Neural cell (in vitro differentiated cells): ENCODE measurements at regions not wholly inside any gene's neighbourhood (a gene's known extent, or its start where the extent isn't known, plus 50 kb on each side); places are given as distances from the start of the nearest gene placed in this dataset.

Experiments
- H2AFZ ChIP-seq: fragments of 200-600, 300-800 bp; sonication (generic), shearing (Covaris generic); 2 replicates; pipeline ENCODE4 v1.6.0; 2014; ENCODE audit warnings: low read depth, mild to moderate bottlenecking, antibody characterized with exemption, low read length, moderate library complexity
- H3F3A ChIP-seq: fragments of 200-600 bp; shearing (Covaris generic); 2 replicates; pipeline ENCODE4 v1.6.1; 2016; ENCODE audit warnings: mild to moderate bottlenecking, moderate library complexity, mixed read lengths, antibody characterized with exemption, low read length; ENCODE audit not compliant: insufficient read depth, poor library complexity, severe bottlenecking
- H3K27ac ChIP-seq: fragments of 200-600, 300-800 bp; sonication (generic), shearing (Covaris generic); 2 replicates; pipeline ENCODE4 v1.5.1; 2014; ENCODE audit warnings: mild to moderate bottlenecking, low read length, moderate library complexity
- H3K27me3 ChIP-seq: fragments of 300-800, 200-600 bp; sonication (generic), shearing (Covaris generic); 2 replicates; pipeline ENCODE4 v1.6.0; 2014; ENCODE audit warnings: mild to moderate bottlenecking, low read depth, low read length, moderate library complexity; ENCODE audit not compliant: insufficient read depth
- H3K36me3 ChIP-seq: fragments of 300-800, 200-600 bp; sonication (generic), shearing (Covaris generic); 2 replicates; pipeline ENCODE4 v1.5.1; 2014; ENCODE audit warnings: mild to moderate bottlenecking, antibody characterized with exemption, low read length, moderate library complexity; ENCODE audit not compliant: insufficient read depth
- H3K4me2 ChIP-seq: fragments of 300-800, 200-600 bp; sonication (generic), shearing (Covaris generic); 2 replicates; pipeline ENCODE4 v1.6.0; 2014; ENCODE audit warnings: mild to moderate bottlenecking, low read length
- H3K4me3 ChIP-seq: fragments of 300-800, 200-600 bp; sonication (generic), shearing (Covaris generic); 2 replicates; pipeline ENCODE4 v1.5.1; 2014; ENCODE audit warnings: mild to moderate bottlenecking, low read length, moderate library complexity
- H3K79me2 ChIP-seq: fragments of 200-600 bp; shearing (Covaris generic); replicated peaks from 2 replicates; pipeline ENCODE4 v1.6.0; 2014; ENCODE audit warnings: mild to moderate bottlenecking, low read length, moderate library complexity; ENCODE audit not compliant: insufficient read depth
- H3K9ac ChIP-seq: fragments of 300-800, 200-600 bp; sonication (generic), shearing (Covaris generic); 2 replicates; pipeline ENCODE4 v1.6.1; 2016; ENCODE audit warnings: mild to moderate bottlenecking, low read length, mixed read lengths
- H3K9me2 ChIP-seq: fragments of 200-600 bp; shearing (Covaris generic); 2 replicates; pipeline ENCODE4 v1.6.1; 2016; ENCODE audit warnings: mild to moderate bottlenecking, low read length, mixed read lengths; ENCODE audit not compliant: insufficient read depth
- H3K9me3 ChIP-seq: fragments of 200-600, 300-800 bp; sonication (generic), shearing (Covaris generic); 2 replicates; pipeline ENCODE4 v1.6.1; 2016; ENCODE audit warnings: mild to moderate bottlenecking, mixed run types, low read length, moderate library complexity, mixed read lengths
- H4K20me1 ChIP-seq: fragments of 200-600 bp; shearing (Covaris generic); 2 replicates; pipeline ENCODE4 v1.6.1; 2016; ENCODE audit warnings: mild to moderate bottlenecking, mixed run types; ENCODE audit not compliant: insufficient read depth
- CTCF ChIP-seq: fragments of 450-650 bp; IDR thresholded peaks from 2 replicates; pipeline ENCODE4 v1.5.1; 2014; ENCODE audit warnings: antibody characterized with exemption, mild to moderate bottlenecking, moderate library complexity; ENCODE audit not compliant: poor library complexity, severe bottlenecking
- EZH2 ChIP-seq: fragments of 200-600, 300-800 bp; shearing (Covaris generic), sonication (generic); IDR thresholded peaks from 2 replicates; pipeline ENCODE4 v1.6.1; 2014; ENCODE audit warnings: antibody characterized with exemption, low read length, borderline replicate concordance, mild to moderate bottlenecking; ENCODE audit not compliant: insufficient read depth, poor library complexity, severe bottlenecking
- POLR2AphosphoS5 ChIP-seq: IDR thresholded peaks from 2 replicates; pipeline ENCODE4 v1.6.1; 2012
- RAD21 ChIP-seq: fragments of 450-650 bp; conservative IDR thresholded peaks from 2 replicates; pipeline ENCODE4 v1.6.1; 2014; ENCODE audit warnings: antibody characterized with exemption, mild to moderate bottlenecking, moderate library complexity
- REST ChIP-seq: IDR thresholded peaks from 2 replicates; pipeline ENCODE4 v1.6.1; 2012; ENCODE audit warnings: borderline replicate concordance
- SMC3 ChIP-seq: fragments of 450-650 bp; conservative IDR thresholded peaks from 2 replicates; pipeline ENCODE4 v1.6.1; 2014; ENCODE audit warnings: antibody characterized with exemption, mild to moderate bottlenecking, moderate library complexity; ENCODE audit not compliant: poor library complexity
- TAF1 ChIP-seq: IDR thresholded peaks from 2 replicates; pipeline ENCODE4 v1.6.1; 2012; ENCODE audit warnings: low read depth

GRCh38 chr7:70953331-70953741, 178.6 kb upstream of the GALNT17 start:
- Histone ChIP-seq H3K9ac (no peak overlapping the region), H3K9me3 (no peaks in the 10 kb centered on the region), H3K9me2 (no peaks in the 10 kb centered on the region), H4K20me1 (no peaks in the 10 kb centered on the region), H2AFZ (no peak overlapping the region), H3K79me2 (no peaks in the 10 kb centered on the region), H3K36me3 (no peaks in the 10 kb centered on the region), H3K27ac (no peak overlapping the region), H3K4me2 (no peak overlapping the region), H3K27me3 (no peaks in the 10 kb centered on the region), H3K4me3 (no peak overlapping the region), H3F3A (no peaks in the 10 kb centered on the region)
- TF ChIP-seq EZH2: no peak
- TF ChIP-seq REST: no peak
- no peak for TF ChIP-seq SMC3

- Histone ChIP-seq H3K36me3 (no peaks in the 10 kb centered on the region), H3K27ac (no peak overlapping the region), H3K4me3 (no peak overlapping the region), H3F3A (no peaks in the 10 kb centered on the region), H3K9ac (no peak overlapping the region), H3K4me2 (no peak overlapping the region), H3K27me3 (no peaks in the 10 kb centered on the region), H3K9me2 (no peaks in the 10 kb centered on the region), H2AFZ (no peak overlapping the region), H3K9me3 (no peaks in the 10 kb centered on the region), H4K20me1 (no peaks in the 10 kb centered on the region), H3K79me2 (no peaks in the 10 kb centered on the region)
- no peak for TF ChIP-seq REST
- no peak for TF ChIP-seq CTCF
Measured at GRCh38 chr7:70953796-70954195, 178.1 kb upstream of the GALNT17 start.

GRCh38 chr7:70972693-70973092, 159.3 kb upstream of the GALNT17 start:
- no peaks in the 10 kb centered on the region for H3K36me3 ChIP-seq
- H3F3A ChIP-seq: no peaks in the 10 kb centered on the region
- no peak overlapping the region for H3K27ac ChIP-seq
- no peak overlapping the region for H3K9ac ChIP-seq
- no peak overlapping the region for H3K4me3 ChIP-seq
- H3K9me3 ChIP-seq: no peaks in the 10 kb centered on the region
- H2AFZ ChIP-seq: no peak overlapping the region
- H3K27me3 ChIP-seq: no peaks in the 10 kb centered on the region
- H3K79me2 ChIP-seq: no peaks in the 10 kb centered on the region
- H3K9me2 ChIP-seq: no peaks in the 10 kb centered on the region
- H4K20me1 ChIP-seq: no peaks in the 10 kb centered on the region
- no peak overlapping the region for H3K4me2 ChIP-seq
- TF ChIP-seq TAF1 (no peak), REST (no peak), POLR2AphosphoS5 (no peak), RAD21 (no peak), EZH2 (no peak), SMC3 (no peak), CTCF (no peak)
